ENCODE measurements at regions not wholly inside any gene's neighbourhood (a gene's known extent, or its start where the extent isn't known, plus 50 kb on each side); places are given as distances from the start of the nearest gene placed in this dataset.

- POLR2A ChIA-PET, result no interaction called here
- no TSS peak for BruUV-seq (replicated peaks)
- Mint-ChIP-seq H3K9me3 (ENCODE audit: unreplicated experiment) (peaks cover 15% of the 10 kb centered on the region), H3K36me3 (ENCODE audit: insufficient read depth, unreplicated experiment) (no peaks in the 10 kb centered on the region), H3K27me3 (ENCODE audit: insufficient read depth, unreplicated experiment) (peaks cover 44% of the 10 kb centered on the region), H3K4me3 (ENCODE audit: unreplicated experiment) (no peak overlapping the region), H3K27ac (ENCODE audit: low read depth, unreplicated experiment) (no peak overlapping the region), H3K4me1 (ENCODE audit: insufficient read depth, unreplicated experiment) (no peaks in the 10 kb centered on the region)
- TF ChIP-seq CTCF (IDR thresholded peaks at IDR 0.05; ENCODE audit: unreplicated experiment), result no peak
- CTCF ChIA-PET, result no interaction called here
- DNase-seq (ENCODE audit: unreplicated experiment), result no peak
- intact Hi-C loops (cut with micrococcal nuclease), result no loop called here
These were observed 91.1 kb upstream of the GNAZ start for GRCh38 chr22:22979121-22979724.

- Mint-ChIP-seq H3K27ac (ENCODE audit: low read depth, unreplicated experiment) (no peak overlapping the region), H3K4me1 (ENCODE audit: insufficient read depth, unreplicated experiment) (no peaks in the 10 kb centered on the region), H3K36me3 (ENCODE audit: insufficient read depth, unreplicated experiment) (no peaks in the 10 kb centered on the region), H3K9me3 (ENCODE audit: unreplicated experiment) (peaks cover 21% of the 10 kb centered on the region), H3K27me3 (ENCODE audit: insufficient read depth, unreplicated experiment) (peaks cover 44% of the 10 kb centered on the region), H3K4me3 (ENCODE audit: unreplicated experiment) (no peak overlapping the region)
- no peak for TF ChIP-seq CTCF (IDR thresholded peaks at IDR 0.05; ENCODE audit: unreplicated experiment)
- POLR2A ChIA-PET, result no interaction called here
- CTCF ChIA-PET, result no interaction called here
- BruUV-seq (replicated peaks), result no TSS peak
- intact Hi-C loops (cut with micrococcal nuclease), result no loop called here
- no peak for DNase-seq (ENCODE audit: unreplicated experiment)
These were observed 90.4 kb upstream of the GNAZ start for GRCh38 chr22:22979954-22980353.

GRCh38 chr22:22981670-22982571, 88.4 kb upstream of the GNAZ start:
- intact Hi-C loops (cut with micrococcal nuclease), result no loop called here
- TF ChIP-seq CTCF (IDR thresholded peaks at IDR 0.05; ENCODE audit: unreplicated experiment), result no peak
- Mint-ChIP-seq H3K4me3 (ENCODE audit: unreplicated experiment) (no peak overlapping the region), H3K27me3 (ENCODE audit: insufficient read depth, unreplicated experiment) (peaks cover 39% of the 10 kb centered on the region), H3K9me3 (ENCODE audit: unreplicated experiment) (peaks cover 21% of the 10 kb centered on the region), H3K27ac (ENCODE audit: low read depth, unreplicated experiment) (no peak overlapping the region), H3K4me1 (ENCODE audit: insufficient read depth, unreplicated experiment) (no peaks in the 10 kb centered on the region), H3K36me3 (ENCODE audit: insufficient read depth, unreplicated experiment) (no peaks in the 10 kb centered on the region)
- ChIA-PET POLR2A (no interaction called here), CTCF (interaction anchor here (0.6 kb wide), 1 partner anchor 113 kb away, joined by 3 read pairs; no protein-coding TSS in a partner anchor)
- no TSS peak for BruUV-seq (replicated peaks)
- no peak for DNase-seq (ENCODE audit: unreplicated experiment)

GRCh38 chr22:22982616-22983015, 87.7 kb upstream of the GNAZ start:
- TF ChIP-seq CTCF (IDR thresholded peaks at IDR 0.05; ENCODE audit: unreplicated experiment), result no peak
- intact Hi-C loops (cut with micrococcal nuclease), result no loop called here
- H3K27ac Mint-ChIP-seq (ENCODE audit: low read depth, unreplicated experiment), result no peak overlapping the region
- H3K9me3 Mint-ChIP-seq (ENCODE audit: unreplicated experiment), result peaks cover 21% of the 10 kb centered on the region
- H3K27me3 Mint-ChIP-seq (ENCODE audit: insufficient read depth, unreplicated experiment), result peaks cover 41% of the 10 kb centered on the region
- no peak for DNase-seq (ENCODE audit: unreplicated experiment)
- no peaks in the 10 kb centered on the region for H3K36me3 Mint-ChIP-seq (ENCODE audit: insufficient read depth, unreplicated experiment)
- ChIA-PET CTCF (no interaction called here), POLR2A (no interaction called here)
- H3K4me1 Mint-ChIP-seq (ENCODE audit: insufficient read depth, unreplicated experiment), result no peaks in the 10 kb centered on the region
- BruUV-seq (replicated peaks), result no TSS peak
- no peak overlapping the region for H3K4me3 Mint-ChIP-seq (ENCODE audit: unreplicated experiment)
